ENCODE measurements at regions not wholly inside any gene's neighbourhood (a gene's known extent, or its start where the extent isn't known, plus 50 kb on each side); places are given as distances from the start of the nearest gene placed in this dataset.

DNA sequence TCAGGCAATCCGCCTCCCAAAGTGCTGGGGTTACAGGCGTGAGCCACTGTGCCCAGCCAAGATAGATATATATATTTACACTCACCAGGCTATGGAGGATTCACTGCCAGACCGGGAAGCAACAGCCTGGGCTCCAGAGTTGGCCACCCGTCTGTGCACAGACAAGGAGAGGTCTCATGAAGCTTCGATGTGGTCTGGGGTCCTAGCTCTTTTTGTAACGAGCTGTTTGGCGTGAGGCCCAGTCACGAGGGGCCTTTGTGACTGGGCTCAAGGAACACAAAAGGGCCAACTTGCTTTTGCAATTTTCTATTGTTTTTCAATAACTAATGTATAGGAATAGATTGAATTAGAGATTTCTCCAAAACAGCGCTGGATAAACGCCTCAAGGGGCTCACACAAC lies 77.6 kb upstream of the EIF5 start:
- TF ChIP-seq, protein P1, sequence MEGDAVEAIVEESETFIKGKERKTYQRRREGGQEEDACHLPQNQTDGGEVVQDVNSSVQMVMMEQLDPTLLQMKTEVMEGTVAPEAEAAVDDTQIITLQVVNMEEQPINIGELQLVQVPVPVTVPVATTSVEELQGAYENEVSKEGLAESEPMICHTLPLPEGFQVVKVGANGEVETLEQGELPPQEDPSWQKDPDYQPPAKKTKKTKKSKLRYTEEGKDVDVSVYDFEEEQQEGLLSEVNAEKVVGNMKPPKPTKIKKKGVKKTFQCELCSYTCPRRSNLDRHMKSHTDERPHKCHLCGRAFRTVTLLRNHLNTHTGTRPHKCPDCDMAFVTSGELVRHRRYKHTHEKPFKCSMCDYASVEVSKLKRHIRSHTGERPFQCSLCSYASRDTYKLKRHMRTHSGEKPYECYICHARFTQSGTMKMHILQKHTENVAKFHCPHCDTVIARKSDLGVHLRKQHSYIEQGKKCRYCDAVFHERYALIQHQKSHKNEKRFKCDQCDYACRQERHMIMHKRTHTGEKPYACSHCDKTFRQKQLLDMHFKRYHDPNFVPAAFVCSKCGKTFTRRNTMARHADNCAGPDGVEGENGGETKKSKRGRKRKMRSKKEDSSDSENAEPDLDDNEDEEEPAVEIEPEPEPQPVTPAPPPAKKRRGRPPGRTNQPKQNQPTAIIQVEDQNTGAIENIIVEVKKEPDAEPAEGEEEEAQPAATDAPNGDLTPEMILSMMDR (IDR thresholded peaks at IDR 0.05; ENCODE audit: insufficient read depth, missing control alignments): no peak
- DNase-seq (ENCODE audit: insufficient read length, low spot score) (no peak), FAIRE-seq (no peak)

DNA sequence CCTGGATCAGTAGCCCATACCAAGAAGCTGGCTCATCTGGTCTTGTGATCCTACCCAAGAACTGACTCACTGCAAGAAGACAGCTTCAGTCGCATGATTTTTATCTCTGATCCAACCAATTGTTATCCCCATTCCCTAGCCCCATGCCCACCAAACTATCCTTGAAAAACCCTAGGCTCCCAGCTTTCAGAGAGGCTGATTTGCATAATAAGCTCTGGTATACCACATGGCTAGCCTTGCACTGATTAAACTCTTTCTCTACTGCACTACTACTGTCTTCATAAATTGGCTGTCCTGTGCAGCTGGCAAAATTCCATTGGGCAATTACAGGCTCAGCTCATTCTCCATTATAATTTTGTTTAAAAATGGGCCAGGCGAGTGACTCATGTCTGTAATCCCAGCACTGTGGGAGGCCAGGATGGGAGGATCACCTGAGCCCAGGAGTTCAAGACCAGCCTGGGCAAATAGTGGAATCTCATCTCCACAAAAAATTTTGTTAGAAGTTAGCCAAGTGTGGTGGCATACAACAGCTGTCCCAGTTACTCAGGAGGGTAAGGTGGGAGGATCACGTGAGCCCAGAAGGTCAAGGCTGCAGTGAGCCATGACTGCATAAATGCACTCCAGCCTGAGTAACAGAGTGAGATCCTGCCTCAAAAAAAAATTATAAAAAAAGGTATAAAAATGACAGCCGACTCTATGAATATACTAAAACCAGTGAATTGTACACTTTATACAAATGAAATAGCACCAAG lies 76.7 kb upstream of the EIF5 start:
- TF ChIP-seq, protein P1 (IDR thresholded peaks at IDR 0.05; ENCODE audit: insufficient read depth, missing control alignments): no peak
- DNase-seq (ENCODE audit: insufficient read length, low spot score) (no peak), FAIRE-seq (no peak)

DNA sequence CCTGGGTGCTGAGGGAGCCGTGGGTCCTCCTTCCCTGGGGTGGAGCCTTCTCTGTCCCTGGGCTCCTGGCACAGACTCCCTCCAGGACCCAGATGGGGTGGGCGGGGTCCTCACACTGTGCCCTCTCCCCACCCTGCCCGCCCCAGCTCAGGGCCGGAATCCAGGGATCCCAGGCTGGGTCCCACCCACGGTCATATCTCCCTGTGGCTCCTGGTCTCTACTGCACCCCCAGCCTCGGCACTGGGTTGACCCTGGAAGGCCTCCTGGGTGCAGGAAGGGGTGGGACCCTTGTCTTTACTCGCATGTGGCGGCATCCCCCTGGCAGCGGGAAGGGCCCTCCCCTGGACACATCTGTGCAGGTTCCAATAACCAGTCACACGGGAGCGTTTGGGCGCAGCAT lies 75.8 kb upstream of the EIF5 start:
- DNase-seq (ENCODE audit: insufficient read length, low spot score) (no peak), FAIRE-seq (no peak)
- TF ChIP-seq, protein P1 (IDR thresholded peaks at IDR 0.05; ENCODE audit: insufficient read depth, missing control alignments): no peak

DNA sequence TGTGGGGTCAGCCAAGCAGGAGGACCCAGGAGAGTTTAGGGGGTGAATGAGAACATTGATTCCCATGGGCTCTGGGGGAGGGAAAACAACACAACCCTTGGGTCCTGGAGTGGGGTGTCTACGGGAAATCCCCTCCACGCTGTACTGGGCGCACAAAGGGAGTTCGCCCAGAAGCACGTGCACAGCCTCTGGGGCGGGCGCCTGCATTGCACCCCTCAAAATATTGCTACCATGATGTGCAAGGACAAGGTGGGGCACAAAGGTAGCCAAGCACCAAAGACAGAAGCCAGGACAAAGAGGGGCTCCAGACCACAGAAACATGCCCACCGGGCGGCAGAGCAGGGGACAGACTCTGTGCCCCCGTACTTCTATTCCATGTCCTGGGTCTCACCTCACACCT lies 74.9 kb upstream of the EIF5 start:
- TF ChIP-seq, protein P1 (IDR thresholded peaks at IDR 0.05; ENCODE audit: insufficient read depth, missing control alignments): no peak
- FAIRE-seq (no peak), DNase-seq (ENCODE audit: insufficient read length, low spot score) (no peak)

DNA sequence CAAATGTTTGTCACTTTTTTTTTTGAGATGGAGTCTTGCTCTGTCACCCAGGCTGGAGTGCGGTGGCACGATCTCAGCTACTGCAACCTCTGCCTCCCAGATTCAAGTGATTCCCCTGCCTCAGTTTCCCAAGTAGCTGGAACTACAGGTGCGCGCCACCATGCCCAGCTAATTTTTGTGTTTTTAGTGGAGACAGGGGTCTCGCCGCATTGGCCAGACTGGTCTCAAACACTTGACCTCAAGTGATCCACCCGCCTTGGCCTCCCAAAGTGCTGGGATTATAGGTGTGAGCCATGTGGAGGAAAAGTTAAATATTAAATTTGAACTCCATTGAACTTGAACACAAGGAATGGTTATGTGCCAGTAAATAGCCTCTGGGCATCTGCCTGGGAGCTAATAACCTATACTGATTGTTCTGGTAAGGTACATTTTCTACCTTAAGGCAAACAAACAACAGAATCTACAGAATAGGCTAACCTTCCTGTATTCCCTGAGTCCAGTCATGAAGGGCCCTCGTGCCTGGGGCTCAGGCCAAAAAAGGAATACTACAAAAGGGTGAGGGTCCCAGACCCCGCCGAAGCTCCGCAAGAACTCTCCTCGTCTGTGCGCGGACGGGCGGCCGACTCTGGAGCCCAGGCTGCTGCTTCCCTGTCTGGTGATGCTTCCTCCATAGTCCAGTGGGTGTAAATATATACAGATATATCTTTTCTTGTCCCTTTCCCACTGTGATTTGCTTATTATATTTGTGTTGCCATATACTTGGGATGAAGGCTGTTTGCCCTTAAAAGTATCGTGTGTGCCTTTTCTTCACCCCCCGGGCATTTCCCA lies 74.0 kb upstream of the EIF5 start:
- DNase-seq (ENCODE audit: insufficient read length, low spot score) (no peak), FAIRE-seq (no peak)
- TF ChIP-seq, protein P1 (IDR thresholded peaks at IDR 0.05; ENCODE audit: insufficient read depth, missing control alignments): no peak

DNA sequence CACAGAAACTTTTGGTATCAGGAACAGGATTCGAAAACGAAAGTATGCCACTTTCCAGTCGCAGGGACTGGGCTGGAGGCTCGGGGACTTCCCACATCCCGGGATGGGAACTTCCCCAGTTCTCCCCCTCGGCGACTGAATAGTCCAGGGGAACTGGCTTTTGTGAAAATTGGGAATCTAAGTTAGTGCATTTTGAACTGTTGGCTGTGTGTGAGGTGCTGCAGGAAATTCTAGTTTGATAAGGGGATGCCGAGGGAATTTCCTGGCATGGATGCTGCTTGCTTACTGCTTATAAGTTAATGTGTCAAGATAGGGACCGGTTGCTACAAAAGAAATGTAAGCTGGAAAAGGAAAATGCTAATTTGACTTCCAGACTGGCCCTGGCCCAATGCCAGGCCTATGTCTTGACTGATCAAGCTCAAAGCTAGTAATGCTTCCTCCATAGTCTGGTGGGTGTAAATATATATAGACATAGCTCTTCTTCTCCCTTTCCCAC lies 73.4 kb upstream of the EIF5 start:
- DNase-seq (ENCODE audit: insufficient read length, low spot score) (no peak), FAIRE-seq (no peak)
- TF ChIP-seq, protein P1 (IDR thresholded peaks at IDR 0.05; ENCODE audit: insufficient read depth, missing control alignments): no peak

Measured in D721Med (cell line).